ENCODE measurements at regions not wholly inside any gene's neighbourhood (a gene's known extent, or its start where the extent isn't known, plus 50 kb on each side); places are given as distances from the start of the nearest gene placed in this dataset.

GRCh38 chr16:86215233-86215978, 294.9 kb upstream of the FOXF1 start:
- H3K4me3 ChIP-seq (ENCODE audit: low read length): no peak overlapping the region
- H3K9me3 ChIP-seq (ENCODE audit: control insufficient read depth, low read depth, low read length): no peaks in the 10 kb centered on the region
- no peaks in the 10 kb centered on the region for H3K4me1 ChIP-seq (ENCODE audit: control insufficient read depth, low read depth, low read length)
- H3K27ac ChIP-seq (ENCODE audit: low read length): no peak overlapping the region
- no peak overlapping the region for H3K9ac ChIP-seq (ENCODE audit: low read length)
- no peaks in the 10 kb centered on the region for H3K36me3 ChIP-seq (ENCODE audit: control insufficient read depth, low read depth, low read length)
- H3K27me3 ChIP-seq (ENCODE audit: control insufficient read depth, insufficient read depth, low read length): no peaks in the 10 kb centered on the region

GRCh38 chr16:86215979-86216585, 294.2 kb upstream of the FOXF1 start:
- H3K9me3 ChIP-seq (ENCODE audit: control insufficient read depth, low read depth, low read length): no peaks in the 10 kb centered on the region
- H3K27ac ChIP-seq (ENCODE audit: low read length): no peak overlapping the region
- H3K9ac ChIP-seq (ENCODE audit: low read length): no peak overlapping the region
- H3K36me3 ChIP-seq (ENCODE audit: control insufficient read depth, low read depth, low read length): no peaks in the 10 kb centered on the region
- H3K4me1 ChIP-seq (ENCODE audit: control insufficient read depth, low read depth, low read length): no peaks in the 10 kb centered on the region
- no peaks in the 10 kb centered on the region for H3K27me3 ChIP-seq (ENCODE audit: control insufficient read depth, insufficient read depth, low read length)
- H3K4me3 ChIP-seq (ENCODE audit: low read length): no peak overlapping the region

GRCh38 chr16:86216591-86216990, 293.7 kb upstream of the FOXF1 start:
- no peak overlapping the region for H3K9ac ChIP-seq (ENCODE audit: low read length)
- H3K27ac ChIP-seq (ENCODE audit: low read length): no peak overlapping the region
- H3K4me3 ChIP-seq (ENCODE audit: low read length): no peak overlapping the region
- H3K27me3 ChIP-seq (ENCODE audit: control insufficient read depth, insufficient read depth, low read length): no peaks in the 10 kb centered on the region
- no peaks in the 10 kb centered on the region for H3K9me3 ChIP-seq (ENCODE audit: control insufficient read depth, low read depth, low read length)
- no peaks in the 10 kb centered on the region for H3K36me3 ChIP-seq (ENCODE audit: control insufficient read depth, low read depth, low read length)
- no peaks in the 10 kb centered on the region for H3K4me1 ChIP-seq (ENCODE audit: control insufficient read depth, low read depth, low read length)

- Histone ChIP-seq H3K9me3 (ENCODE audit: control insufficient read depth, low read depth, low read length) (no peaks in the 10 kb centered on the region), H3K4me1 (ENCODE audit: control insufficient read depth, low read depth, low read length) (no peaks in the 10 kb centered on the region), H3K36me3 (ENCODE audit: control insufficient read depth, low read depth, low read length) (no peaks in the 10 kb centered on the region), H3K9ac (ENCODE audit: low read length) (no peak overlapping the region), H3K27me3 (ENCODE audit: control insufficient read depth, insufficient read depth, low read length) (no peaks in the 10 kb centered on the region), H3K27ac (ENCODE audit: low read length) (no peak overlapping the region), H3K4me3 (ENCODE audit: low read length) (no peak overlapping the region)
Observed at GRCh38 chr16:86217001-86217890, 293.1 kb upstream of the FOXF1 start.

- Histone ChIP-seq H3K27me3 (ENCODE audit: control insufficient read depth, insufficient read depth, low read length) (no peaks in the 10 kb centered on the region), H3K4me3 (ENCODE audit: low read length) (no peak overlapping the region), H3K27ac (ENCODE audit: low read length) (no peak overlapping the region)
Observed at GRCh38 chr16:86217891-86218270, 292.4 kb upstream of the FOXF1 start.

GRCh38 chr16:86218479-86219170, 291.7 kb upstream of the FOXF1 start:
- H3K4me3 ChIP-seq (ENCODE audit: low read length): no peak overlapping the region

More at GRCh38 chr16:86217891-86218270, 292.4 kb upstream of the FOXF1 start:
- H3K4me1 ChIP-seq (ENCODE audit: control insufficient read depth, low read depth, low read length): no peaks in the 10 kb centered on the region
- no peak overlapping the region for H3K9ac ChIP-seq (ENCODE audit: low read length)
- no peaks in the 10 kb centered on the region for H3K9me3 ChIP-seq (ENCODE audit: control insufficient read depth, low read depth, low read length)
- H3K36me3 ChIP-seq (ENCODE audit: control insufficient read depth, low read depth, low read length): no peaks in the 10 kb centered on the region

GRCh38 chr16:86219655-86220445, 290.5 kb upstream of the FOXF1 start:
- no peak overlapping the region for H3K4me3 ChIP-seq (ENCODE audit: low read length)
- H3K27ac ChIP-seq (ENCODE audit: low read length): no peak overlapping the region
- H3K9ac ChIP-seq (ENCODE audit: low read length): no peak overlapping the region
- H3K36me3 ChIP-seq (ENCODE audit: control insufficient read depth, low read depth, low read length): no peaks in the 10 kb centered on the region
- H3K4me1 ChIP-seq (ENCODE audit: control insufficient read depth, low read depth, low read length): no peaks in the 10 kb centered on the region
- H3K9me3 ChIP-seq (ENCODE audit: control insufficient read depth, low read depth, low read length): no peaks in the 10 kb centered on the region
- no peaks in the 10 kb centered on the region for H3K27me3 ChIP-seq (ENCODE audit: control insufficient read depth, insufficient read depth, low read length)

More at GRCh38 chr16:86218479-86219170, 291.7 kb upstream of the FOXF1 start:
- Histone ChIP-seq H3K9ac (ENCODE audit: low read length) (no peak overlapping the region), H3K27ac (ENCODE audit: low read length) (no peak overlapping the region), H3K9me3 (ENCODE audit: control insufficient read depth, low read depth, low read length) (no peaks in the 10 kb centered on the region), H3K36me3 (ENCODE audit: control insufficient read depth, low read depth, low read length) (no peaks in the 10 kb centered on the region), H3K4me1 (ENCODE audit: control insufficient read depth, low read depth, low read length) (no peaks in the 10 kb centered on the region), H3K27me3 (ENCODE audit: control insufficient read depth, insufficient read depth, low read length) (no peaks in the 10 kb centered on the region)

- no peaks in the 10 kb centered on the region for H3K4me1 ChIP-seq (ENCODE audit: control insufficient read depth, low read depth, low read length)
- no peaks in the 10 kb centered on the region for H3K9me3 ChIP-seq (ENCODE audit: control insufficient read depth, low read depth, low read length)
- H3K27me3 ChIP-seq (ENCODE audit: control insufficient read depth, insufficient read depth, low read length): no peaks in the 10 kb centered on the region
- H3K36me3 ChIP-seq (ENCODE audit: control insufficient read depth, low read depth, low read length): no peaks in the 10 kb centered on the region
- H3K4me3 ChIP-seq (ENCODE audit: low read length): no peak overlapping the region
- no peak overlapping the region for H3K9ac ChIP-seq (ENCODE audit: low read length)
- no peak overlapping the region for H3K27ac ChIP-seq (ENCODE audit: low read length)
Observed at GRCh38 chr16:86220561-86220960, 289.8 kb upstream of the FOXF1 start.

GRCh38 chr16:86221085-86221484, 289.2 kb upstream of the FOXF1 start:
- Histone ChIP-seq H3K36me3 (ENCODE audit: control insufficient read depth, low read depth, low read length) (no peaks in the 10 kb centered on the region), H3K27ac (ENCODE audit: low read length) (no peak overlapping the region), H3K27me3 (ENCODE audit: control insufficient read depth, insufficient read depth, low read length) (no peaks in the 10 kb centered on the region), H3K4me3 (ENCODE audit: low read length) (no peak overlapping the region), H3K9me3 (ENCODE audit: control insufficient read depth, low read depth, low read length) (no peaks in the 10 kb centered on the region), H3K4me1 (ENCODE audit: control insufficient read depth, low read depth, low read length) (no peaks in the 10 kb centered on the region), H3K9ac (ENCODE audit: low read length) (no peak overlapping the region)

GRCh38 chr16:86222547-86222946, 287.8 kb upstream of the FOXF1 start:
- no peak overlapping the region for H3K4me3 ChIP-seq (ENCODE audit: low read length)
- no peaks in the 10 kb centered on the region for H3K27me3 ChIP-seq (ENCODE audit: control insufficient read depth, insufficient read depth, low read length)
- no peak overlapping the region for H3K27ac ChIP-seq (ENCODE audit: low read length)
- no peaks in the 10 kb centered on the region for H3K9me3 ChIP-seq (ENCODE audit: control insufficient read depth, low read depth, low read length)
- H3K36me3 ChIP-seq (ENCODE audit: control insufficient read depth, low read depth, low read length): no peaks in the 10 kb centered on the region
- H3K4me1 ChIP-seq (ENCODE audit: control insufficient read depth, low read depth, low read length): no peaks in the 10 kb centered on the region
- H3K9ac ChIP-seq (ENCODE audit: low read length): no peak overlapping the region

Measured in iPS-18a (cell line).